Nephron progenitor cell (in vitro differentiated cells): ENCODE measurements at regions not wholly inside any gene's neighbourhood (a gene's known extent, or its start where the extent isn't known, plus 50 kb on each side); places are given as distances from the start of the nearest gene placed in this dataset.

Source experiments
- DNase-seq: peaks from one replicate; pipeline ENCODE4 v3.0.0; 2021
- H3K27ac Mint-ChIP-seq: 2 replicates; pipeline ENCODE4 v1.8.0; 2021; ENCODE audit warnings: mild to moderate bottlenecking, moderate library complexity, mixed read lengths
- H3K27me3 Mint-ChIP-seq: 2 replicates; pipeline ENCODE4 v1.8.0; 2021; ENCODE audit warnings: mild to moderate bottlenecking, low read depth, mixed read lengths; ENCODE audit not compliant: poor library complexity
- H3K36me3 Mint-ChIP-seq: 2 replicates; pipeline ENCODE4 v1.8.0; 2021; ENCODE audit warnings: low read depth, mixed read lengths
- H3K4me1 Mint-ChIP-seq: 2 replicates; pipeline ENCODE4 v1.8.0; 2021; ENCODE audit warnings: mixed read lengths
- H3K4me3 Mint-ChIP-seq: 2 replicates; pipeline ENCODE4 v1.8.0; 2021; ENCODE audit warnings: mild to moderate bottlenecking, moderate library complexity, mixed read lengths
- H3K9me3 Mint-ChIP-seq: 2 replicates; pipeline ENCODE4 v1.8.0; 2021; ENCODE audit warnings: mild to moderate bottlenecking, moderate library complexity, mixed read lengths
- TF ChIP-seq, protein P1 (sequence below): fragments of 200-600 bp; sonication (generic); IDR thresholded peaks from 2 replicates; pipeline ENCODE4 v1.5.0; 2021; ENCODE audit warnings: antibody characterized with exemption

DNA sequence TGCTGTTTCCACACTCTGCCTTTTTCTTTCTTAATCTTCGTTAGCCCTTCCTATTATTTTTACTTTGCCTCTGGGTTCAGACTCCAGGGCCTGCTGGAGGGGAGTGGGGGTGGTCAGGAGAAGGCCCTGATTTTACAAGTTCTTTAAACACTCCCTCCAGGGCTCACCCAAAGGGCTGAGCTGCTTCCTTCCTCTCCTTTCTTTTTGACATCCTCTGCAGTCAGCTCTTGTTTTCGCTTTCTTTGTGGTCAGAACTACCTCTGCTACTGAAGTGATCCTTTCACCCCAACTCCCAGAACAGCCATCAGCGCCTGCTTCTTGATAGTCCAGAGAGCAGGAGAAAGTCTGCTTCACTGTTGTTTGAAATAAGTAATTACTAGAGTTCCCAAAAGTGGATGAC, 925.7 kb downstream of the EPHA4 start:
- no peaks in the 10 kb centered on the region for H3K36me3 Mint-ChIP-seq
- no peak for DNase-seq
- H3K9me3 Mint-ChIP-seq: no peaks in the 10 kb centered on the region
- H3K27ac Mint-ChIP-seq: peak overlapping the region; percentile 74
- peaks cover 6% of the 10 kb centered on the region for H3K4me1 Mint-ChIP-seq
- peaks cover 6% of the 10 kb centered on the region for H3K27me3 Mint-ChIP-seq
- H3K4me3 Mint-ChIP-seq: no peak overlapping the region
- TF ChIP-seq, protein P1, sequence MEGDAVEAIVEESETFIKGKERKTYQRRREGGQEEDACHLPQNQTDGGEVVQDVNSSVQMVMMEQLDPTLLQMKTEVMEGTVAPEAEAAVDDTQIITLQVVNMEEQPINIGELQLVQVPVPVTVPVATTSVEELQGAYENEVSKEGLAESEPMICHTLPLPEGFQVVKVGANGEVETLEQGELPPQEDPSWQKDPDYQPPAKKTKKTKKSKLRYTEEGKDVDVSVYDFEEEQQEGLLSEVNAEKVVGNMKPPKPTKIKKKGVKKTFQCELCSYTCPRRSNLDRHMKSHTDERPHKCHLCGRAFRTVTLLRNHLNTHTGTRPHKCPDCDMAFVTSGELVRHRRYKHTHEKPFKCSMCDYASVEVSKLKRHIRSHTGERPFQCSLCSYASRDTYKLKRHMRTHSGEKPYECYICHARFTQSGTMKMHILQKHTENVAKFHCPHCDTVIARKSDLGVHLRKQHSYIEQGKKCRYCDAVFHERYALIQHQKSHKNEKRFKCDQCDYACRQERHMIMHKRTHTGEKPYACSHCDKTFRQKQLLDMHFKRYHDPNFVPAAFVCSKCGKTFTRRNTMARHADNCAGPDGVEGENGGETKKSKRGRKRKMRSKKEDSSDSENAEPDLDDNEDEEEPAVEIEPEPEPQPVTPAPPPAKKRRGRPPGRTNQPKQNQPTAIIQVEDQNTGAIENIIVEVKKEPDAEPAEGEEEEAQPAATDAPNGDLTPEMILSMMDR: no peak

- H3K4me1 Mint-ChIP-seq: peaks cover 6% of the 10 kb centered on the region
- H3K9me3 Mint-ChIP-seq: no peaks in the 10 kb centered on the region
- DNase-seq: no peak
- TF ChIP-seq, protein P1: no peak
- H3K4me3 Mint-ChIP-seq: no peak overlapping the region
- H3K27ac Mint-ChIP-seq: peak overlapping the region; percentile 19
- H3K27me3 Mint-ChIP-seq: peaks cover 11% of the 10 kb centered on the region
- no peaks in the 10 kb centered on the region for H3K36me3 Mint-ChIP-seq
Measured at GRCh38 chr2:220648628-220649027, 923.5 kb downstream of the EPHA4 start.

- no peak for DNase-seq
Measured at GRCh38 chr2:220653776-220654175, 918.3 kb downstream of the EPHA4 start.

DNA sequence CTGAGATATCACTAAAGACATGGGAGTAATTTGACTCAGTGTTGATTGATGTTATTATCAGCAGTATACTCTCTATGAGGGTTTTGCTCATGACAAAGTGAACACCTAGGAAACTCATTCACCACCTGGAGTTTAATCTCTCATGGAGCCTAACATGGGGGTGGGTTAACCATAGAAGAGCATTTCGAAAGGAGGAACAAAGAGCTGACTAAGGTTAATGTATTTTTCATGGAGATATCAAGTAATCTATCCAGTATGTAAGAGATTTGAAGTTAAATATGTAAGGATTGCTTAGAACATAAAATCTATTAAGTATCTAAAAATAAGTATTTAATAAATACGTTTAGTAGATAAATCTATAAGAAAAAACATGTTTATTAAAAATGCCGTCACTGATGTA, 917.8 kb downstream of the EPHA4 start:
- Mint-ChIP-seq H3K4me3 (no peak overlapping the region), H3K9me3 (no peaks in the 10 kb centered on the region), H3K27ac (no peak overlapping the region), H3K4me1 (peaks cover 5% of the 10 kb centered on the region), H3K27me3 (peaks cover 16% of the 10 kb centered on the region), H3K36me3 (no peaks in the 10 kb centered on the region)
- TF ChIP-seq, protein P1: no peak
- no peak for DNase-seq

More at GRCh38 chr2:220653776-220654175, 918.3 kb downstream of the EPHA4 start:
- H3K27ac Mint-ChIP-seq: no peak overlapping the region
- peaks cover 13% of the 10 kb centered on the region for H3K27me3 Mint-ChIP-seq
- no peaks in the 10 kb centered on the region for H3K36me3 Mint-ChIP-seq
- TF ChIP-seq, protein P1: no peak
- no peak overlapping the region for H3K4me3 Mint-ChIP-seq
- H3K4me1 Mint-ChIP-seq: peaks cover 5% of the 10 kb centered on the region
- no peaks in the 10 kb centered on the region for H3K9me3 Mint-ChIP-seq

DNA sequence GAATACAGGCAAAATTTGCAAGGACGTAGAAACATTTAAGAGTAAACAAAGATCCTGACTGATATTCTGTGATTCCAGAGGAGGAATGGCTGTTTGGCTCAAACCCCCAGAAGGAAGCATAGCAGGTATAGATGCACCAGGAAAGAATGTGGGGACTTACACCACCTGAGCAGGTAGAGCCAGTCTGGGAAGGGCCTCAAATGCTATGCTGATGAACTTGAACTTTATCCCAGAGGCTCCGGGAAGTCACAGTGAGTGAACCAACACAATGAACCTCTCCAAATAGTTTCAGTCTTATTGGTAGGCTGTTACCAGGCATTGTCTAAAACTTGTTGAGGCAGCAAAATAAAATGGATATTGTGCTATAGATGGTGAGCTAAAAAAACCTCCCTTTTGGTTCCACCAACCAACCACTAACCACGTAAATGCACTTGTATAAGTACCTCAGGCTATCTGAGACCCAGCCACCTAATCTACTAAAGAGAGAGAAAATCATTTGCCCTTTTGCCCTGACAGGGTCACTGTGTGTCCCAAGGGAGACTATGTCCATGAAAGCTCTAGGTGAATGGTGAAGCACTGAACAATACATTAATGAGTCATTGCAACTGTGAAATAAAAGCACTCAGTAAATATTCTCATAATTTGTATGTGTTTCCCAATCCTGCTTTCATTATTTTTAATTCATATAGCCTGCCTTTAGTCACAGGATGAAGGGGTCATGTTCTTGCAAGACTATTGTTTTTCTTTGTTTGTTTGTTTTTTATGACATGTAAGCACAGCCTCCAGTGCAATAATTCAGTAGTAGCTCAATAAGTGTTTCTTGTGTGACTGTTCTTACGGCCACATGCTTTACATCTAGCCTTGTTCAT, 911.6 kb downstream of the EPHA4 start:
- Mint-ChIP-seq H3K27me3 (peaks cover 9% of the 10 kb centered on the region), H3K36me3 (no peaks in the 10 kb centered on the region), H3K9me3 (no peaks in the 10 kb centered on the region), H3K27ac (no peak overlapping the region), H3K4me1 (peaks cover 5% of the 10 kb centered on the region), H3K4me3 (no peak overlapping the region)
- TF ChIP-seq, protein P1: no peak
- DNase-seq: no peak

GRCh38 chr2:220662431-220662830, 909.7 kb downstream of the EPHA4 start:
- no peaks in the 10 kb centered on the region for H3K9me3 Mint-ChIP-seq
- no peak for DNase-seq
- H3K4me1 Mint-ChIP-seq: peaks cover 3% of the 10 kb centered on the region

More at GRCh38 chr2:220662431-220662830, 909.7 kb downstream of the EPHA4 start:
- Mint-ChIP-seq H3K4me3 (no peak overlapping the region), H3K27ac (no peak overlapping the region), H3K27me3 (peaks cover 9% of the 10 kb centered on the region), H3K36me3 (no peaks in the 10 kb centered on the region)
- TF ChIP-seq, protein P1: no peak
